GM12865 (cell line): ENCODE measurements at regions not wholly inside any gene's neighbourhood (a gene's known extent, or its start where the extent isn't known, plus 50 kb on each side); places are given as distances from the start of the nearest gene placed in this dataset.

Experiments used
- DNase-seq: peaks from one replicate; pipeline ENCODE4 v3.0.0; 2010; ENCODE audit warnings: low read depth
- H3K4me3 ChIP-seq: 2 replicates; pipeline ENCODE4 v1.5.1; 2011; ENCODE audit warnings: mild to moderate bottlenecking, low read depth, low read length, control low read depth
- TF ChIP-seq, protein P1 (sequence below): IDR thresholded peaks from 2 replicates; pipeline ENCODE4 v1.5.1; 2011; ENCODE audit warnings: low read length, control low read depth, low read depth, inconsistent platforms; ENCODE audit not compliant: insufficient read depth; ENCODE audit errors: missing control alignments

DNA sequence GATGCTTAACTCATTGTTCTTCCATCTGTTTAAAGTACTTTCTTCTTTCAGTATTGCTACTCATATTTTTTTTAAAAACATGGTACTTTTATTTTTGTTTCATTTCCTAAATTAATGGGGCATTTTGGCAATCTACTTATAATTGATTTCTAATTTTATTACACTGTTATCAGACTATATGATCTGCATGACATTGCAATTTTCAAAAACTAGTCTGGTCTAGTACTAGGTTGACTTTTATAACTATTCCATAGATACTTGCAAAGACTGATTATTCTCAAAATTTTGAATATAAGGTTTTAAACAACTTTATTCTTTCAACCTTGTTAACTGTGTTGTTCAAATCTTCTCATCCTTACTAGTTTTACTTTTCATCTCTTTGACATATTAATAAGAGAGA, 63.9 kb upstream of the MVB12B start:
- TF ChIP-seq, protein P1, sequence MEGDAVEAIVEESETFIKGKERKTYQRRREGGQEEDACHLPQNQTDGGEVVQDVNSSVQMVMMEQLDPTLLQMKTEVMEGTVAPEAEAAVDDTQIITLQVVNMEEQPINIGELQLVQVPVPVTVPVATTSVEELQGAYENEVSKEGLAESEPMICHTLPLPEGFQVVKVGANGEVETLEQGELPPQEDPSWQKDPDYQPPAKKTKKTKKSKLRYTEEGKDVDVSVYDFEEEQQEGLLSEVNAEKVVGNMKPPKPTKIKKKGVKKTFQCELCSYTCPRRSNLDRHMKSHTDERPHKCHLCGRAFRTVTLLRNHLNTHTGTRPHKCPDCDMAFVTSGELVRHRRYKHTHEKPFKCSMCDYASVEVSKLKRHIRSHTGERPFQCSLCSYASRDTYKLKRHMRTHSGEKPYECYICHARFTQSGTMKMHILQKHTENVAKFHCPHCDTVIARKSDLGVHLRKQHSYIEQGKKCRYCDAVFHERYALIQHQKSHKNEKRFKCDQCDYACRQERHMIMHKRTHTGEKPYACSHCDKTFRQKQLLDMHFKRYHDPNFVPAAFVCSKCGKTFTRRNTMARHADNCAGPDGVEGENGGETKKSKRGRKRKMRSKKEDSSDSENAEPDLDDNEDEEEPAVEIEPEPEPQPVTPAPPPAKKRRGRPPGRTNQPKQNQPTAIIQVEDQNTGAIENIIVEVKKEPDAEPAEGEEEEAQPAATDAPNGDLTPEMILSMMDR: no peak
- DNase-seq: no peak
- no peak overlapping the region for H3K4me3 ChIP-seq

DNA sequence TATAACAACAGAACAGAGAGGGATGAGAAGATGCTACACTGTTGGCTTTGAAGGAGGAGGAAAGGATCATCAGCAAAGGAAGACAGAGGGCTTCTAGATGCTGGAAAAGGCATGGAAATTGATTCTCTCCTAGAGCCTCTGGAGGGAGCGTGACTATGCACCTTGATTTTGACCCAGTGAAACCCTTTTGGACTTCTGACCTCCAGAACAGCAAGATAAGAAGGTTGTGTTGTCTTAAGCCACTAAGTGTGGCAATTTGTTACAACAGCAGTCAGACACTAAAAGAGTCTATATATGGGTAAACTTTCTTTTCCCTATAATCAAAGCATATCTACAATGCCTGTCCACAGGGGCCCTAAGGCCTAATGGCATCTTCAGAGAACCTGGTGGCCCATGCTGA, 56.1 kb upstream of the MVB12B start:
- TF ChIP-seq, protein P1: no peak
- H3K4me3 ChIP-seq: no peak overlapping the region
- DNase-seq: no peak

DNA sequence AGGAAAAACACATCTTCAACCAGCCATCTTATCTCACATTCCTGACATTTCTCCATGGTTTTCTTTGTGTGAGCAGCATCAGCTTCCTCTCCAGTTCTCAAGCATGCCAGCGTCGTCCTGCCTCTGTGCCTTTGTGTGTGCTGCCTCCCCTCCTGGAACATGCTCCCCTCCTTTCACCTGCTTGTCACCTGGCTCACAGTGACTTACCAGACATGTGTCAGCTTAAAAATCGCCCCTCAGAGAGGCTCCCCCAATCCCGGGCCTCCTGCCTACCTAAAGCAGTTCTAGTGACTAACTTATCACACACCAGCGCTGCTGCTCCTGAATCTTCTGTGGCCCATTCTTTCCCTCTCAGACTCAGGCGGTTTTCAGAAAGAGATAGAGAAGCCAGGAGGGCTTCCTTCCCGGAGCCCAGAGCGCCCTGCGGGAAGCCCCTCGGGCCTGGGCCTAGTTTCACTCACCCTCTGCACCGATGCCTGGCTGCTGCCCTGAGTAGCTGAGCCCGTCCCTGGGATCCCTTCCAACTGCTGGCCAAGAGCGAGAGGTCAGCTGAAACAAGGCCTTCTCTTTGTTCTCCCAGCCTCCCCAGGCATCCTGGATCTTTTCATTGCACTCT, 51.1 kb upstream of the MVB12B start:
- no peak for DNase-seq
- TF ChIP-seq, protein P1: no peak
- H3K4me3 ChIP-seq: no peak overlapping the region

DNA sequence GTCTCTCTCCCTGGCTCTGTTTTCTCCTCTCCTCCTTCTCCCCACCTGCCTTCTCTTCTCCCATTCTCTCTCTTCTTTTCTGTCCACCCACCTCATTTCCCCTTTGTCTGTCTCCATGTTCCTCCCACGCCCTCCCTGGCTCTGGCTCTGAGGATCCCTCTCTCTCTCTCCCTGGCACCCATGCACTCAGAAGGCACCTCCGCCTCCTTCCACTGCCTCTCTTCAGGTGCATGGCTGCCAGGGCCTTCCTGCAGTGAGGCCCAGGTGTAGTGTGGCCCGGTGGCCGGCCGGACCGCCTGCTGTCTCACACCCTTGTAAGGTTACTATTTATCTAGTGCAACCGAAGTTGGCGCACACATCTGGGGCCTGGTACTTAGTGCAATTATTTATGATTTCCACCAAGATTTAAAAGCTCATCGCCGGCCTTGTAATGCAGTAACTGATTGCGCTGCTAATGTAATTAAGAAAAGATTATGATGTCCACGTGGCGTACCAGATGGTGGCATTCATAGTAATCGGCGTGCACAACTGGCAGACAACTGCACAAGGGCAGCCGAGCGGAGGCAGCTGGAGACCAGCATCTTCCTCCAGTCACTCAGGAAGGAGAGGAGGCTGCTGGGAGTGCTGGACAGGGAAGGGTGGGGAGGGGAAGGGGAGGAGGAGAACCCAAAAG, 50.4 kb upstream of the MVB12B start:
- TF ChIP-seq, protein P1: no peak
- no peak overlapping the region for H3K4me3 ChIP-seq
- DNase-seq: no peak
